Cardiac muscle cell (in vitro differentiated cells and primary cell): ENCODE measurements at regions not wholly inside any gene's neighbourhood (a gene's known extent, or its start where the extent isn't known, plus 50 kb on each side); places are given as distances from the start of the nearest gene placed in this dataset.

Experiments used
- DNase-seq, 2 donors: peaks; one replicate each; pipeline versions ENCODE4 v3.0.0 to v3.0.0-alpha.2; 2010 to 2017; ENCODE audit warnings: low read depth in 1 of 2, low spot score in 1 of 2
- H3K27ac ChIP-seq: fragments of 200-600 bp; sonication (generic); 2 replicates; pipeline ENCODE4 v1.5.1; 2016
- H3K27me3 ChIP-seq: fragments of 200-600 bp; sonication (generic); 2 replicates; pipeline ENCODE4 v1.6.0; 2016; ENCODE audit warnings: control low read depth
- H3K36me3 ChIP-seq: fragments of 200-600 bp; sonication (generic); 2 replicates; pipeline ENCODE4 v1.5.1; 2016; ENCODE audit warnings: control low read depth
- H3K4me1 ChIP-seq: fragments of 200-600 bp; sonication (generic); 2 replicates; pipeline ENCODE4 v1.8.1; 2017; ENCODE audit warnings: low read depth, mild to moderate bottlenecking, mixed run types
- H3K4me3 ChIP-seq: fragments of 200-600 bp; sonication (generic); 2 replicates; pipeline ENCODE4 v1.5.1; 2016; ENCODE audit warnings: mild to moderate bottlenecking
- H3K9me3 ChIP-seq: fragments of 200-600 bp; sonication (generic); 2 replicates; pipeline ENCODE4 v1.5.1; 2017; ENCODE audit warnings: low read depth, mild to moderate bottlenecking, control low read depth
- TF ChIP-seq, protein P1 (sequence below): IDR thresholded peaks from 2 replicates; pipeline ENCODE4 v1.5.1; 2012; ENCODE audit warnings: low read depth, mild to moderate bottlenecking, low read length

GRCh38 chr14:40402957-40403356 is 970.7 kb upstream of the FBXO33 start:
- TF ChIP-seq, protein P1, sequence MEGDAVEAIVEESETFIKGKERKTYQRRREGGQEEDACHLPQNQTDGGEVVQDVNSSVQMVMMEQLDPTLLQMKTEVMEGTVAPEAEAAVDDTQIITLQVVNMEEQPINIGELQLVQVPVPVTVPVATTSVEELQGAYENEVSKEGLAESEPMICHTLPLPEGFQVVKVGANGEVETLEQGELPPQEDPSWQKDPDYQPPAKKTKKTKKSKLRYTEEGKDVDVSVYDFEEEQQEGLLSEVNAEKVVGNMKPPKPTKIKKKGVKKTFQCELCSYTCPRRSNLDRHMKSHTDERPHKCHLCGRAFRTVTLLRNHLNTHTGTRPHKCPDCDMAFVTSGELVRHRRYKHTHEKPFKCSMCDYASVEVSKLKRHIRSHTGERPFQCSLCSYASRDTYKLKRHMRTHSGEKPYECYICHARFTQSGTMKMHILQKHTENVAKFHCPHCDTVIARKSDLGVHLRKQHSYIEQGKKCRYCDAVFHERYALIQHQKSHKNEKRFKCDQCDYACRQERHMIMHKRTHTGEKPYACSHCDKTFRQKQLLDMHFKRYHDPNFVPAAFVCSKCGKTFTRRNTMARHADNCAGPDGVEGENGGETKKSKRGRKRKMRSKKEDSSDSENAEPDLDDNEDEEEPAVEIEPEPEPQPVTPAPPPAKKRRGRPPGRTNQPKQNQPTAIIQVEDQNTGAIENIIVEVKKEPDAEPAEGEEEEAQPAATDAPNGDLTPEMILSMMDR = no peak
- Histone ChIP-seq H3K4me1 (no peaks in the 10 kb centered on the region), H3K27ac (no peak overlapping the region), H3K27me3 (no peaks in the 10 kb centered on the region), H3K9me3 (no peaks in the 10 kb centered on the region), H3K4me3 (no peak overlapping the region), H3K36me3 (no peaks in the 10 kb centered on the region)
- no peak for DNase-seq

- no peaks in the 10 kb centered on the region for H3K4me1 ChIP-seq
- no peak for DNase-seq
- H3K36me3 ChIP-seq = no peaks in the 10 kb centered on the region
- no peak overlapping the region for H3K4me3 ChIP-seq
- TF ChIP-seq, protein P1 = no peak
- no peak overlapping the region for H3K27ac ChIP-seq
- H3K9me3 ChIP-seq = no peaks in the 10 kb centered on the region
- no peaks in the 10 kb centered on the region for H3K27me3 ChIP-seq
Measured at GRCh38 chr14:40398981-40399380, 966.7 kb upstream of the FBXO33 start.

DNA sequence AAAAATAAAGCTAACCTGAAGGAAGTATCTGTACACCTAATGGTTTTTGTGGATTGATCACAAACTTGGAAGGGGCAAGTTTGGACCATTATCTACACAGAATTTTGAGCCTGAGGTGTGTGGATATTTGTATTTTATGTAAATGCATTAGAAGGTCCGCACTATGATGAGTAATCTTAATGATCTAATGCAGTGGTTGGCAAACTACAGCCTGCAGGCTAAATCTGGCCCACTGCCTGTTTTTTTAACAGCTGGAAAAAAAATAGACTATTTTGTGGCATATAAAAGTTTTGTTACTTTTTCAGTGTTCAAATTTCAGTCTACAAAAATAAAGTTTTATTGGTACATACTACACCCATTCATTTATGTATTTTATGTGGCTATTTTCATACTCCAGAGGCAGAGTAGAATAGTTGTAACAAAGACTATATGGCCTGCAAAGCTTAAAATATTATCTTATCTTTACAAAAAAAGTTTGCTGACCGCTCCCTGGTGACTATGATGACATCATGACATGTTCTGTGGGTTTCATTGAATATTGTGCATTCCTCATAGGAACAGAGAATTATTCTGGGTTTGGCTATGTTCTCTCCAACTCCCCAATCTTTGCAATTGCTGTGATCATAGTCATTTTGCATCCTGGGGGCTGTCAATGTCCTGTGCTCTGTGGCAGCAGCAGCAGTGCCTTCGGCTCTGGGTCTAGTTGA is 962.6 kb upstream of the FBXO33 start:
- H3K27ac ChIP-seq = no peak overlapping the region
- TF ChIP-seq, protein P1 = no peak
- H3K27me3 ChIP-seq = no peaks in the 10 kb centered on the region
- H3K4me3 ChIP-seq = no peak overlapping the region
- no peaks in the 10 kb centered on the region for H3K4me1 ChIP-seq
- no peaks in the 10 kb centered on the region for H3K9me3 ChIP-seq
- no peaks in the 10 kb centered on the region for H3K36me3 ChIP-seq
- DNase-seq = peak in 1 of 2 donors; percentile 21

DNA sequence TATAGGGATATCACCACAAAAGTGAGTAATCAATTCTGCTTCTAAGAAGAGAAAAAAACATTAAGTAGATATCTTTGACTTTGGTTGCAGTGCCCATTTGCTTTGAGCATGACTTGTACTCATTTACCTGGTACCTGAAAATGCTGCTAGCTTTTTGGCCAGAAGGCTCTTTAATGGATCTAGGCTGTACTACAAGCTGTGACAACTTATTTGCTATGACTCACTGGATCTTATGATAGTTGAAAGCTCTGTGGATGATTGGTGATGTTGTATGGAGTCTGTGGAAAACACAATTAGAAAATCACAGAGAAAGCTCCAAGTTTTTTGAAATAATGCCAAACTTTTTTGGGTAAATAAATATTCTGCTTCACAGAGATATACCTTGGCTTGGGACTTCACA is 960.9 kb upstream of the FBXO33 start:
- H3K27ac ChIP-seq = no peak overlapping the region
- TF ChIP-seq, protein P1 = no peak
- no peak for DNase-seq
- H3K36me3 ChIP-seq = no peaks in the 10 kb centered on the region
- no peaks in the 10 kb centered on the region for H3K4me1 ChIP-seq
- no peak overlapping the region for H3K4me3 ChIP-seq
- no peaks in the 10 kb centered on the region for H3K9me3 ChIP-seq
- no peaks in the 10 kb centered on the region for H3K27me3 ChIP-seq

GRCh38 chr14:40386433-40386832 is 954.2 kb upstream of the FBXO33 start:
- no peak for DNase-seq
- Histone ChIP-seq H3K27me3 (no peaks in the 10 kb centered on the region), H3K36me3 (no peaks in the 10 kb centered on the region), H3K27ac (no peak overlapping the region), H3K4me1 (no peaks in the 10 kb centered on the region), H3K9me3 (no peaks in the 10 kb centered on the region), H3K4me3 (no peak overlapping the region)
- TF ChIP-seq, protein P1 = no peak

DNA sequence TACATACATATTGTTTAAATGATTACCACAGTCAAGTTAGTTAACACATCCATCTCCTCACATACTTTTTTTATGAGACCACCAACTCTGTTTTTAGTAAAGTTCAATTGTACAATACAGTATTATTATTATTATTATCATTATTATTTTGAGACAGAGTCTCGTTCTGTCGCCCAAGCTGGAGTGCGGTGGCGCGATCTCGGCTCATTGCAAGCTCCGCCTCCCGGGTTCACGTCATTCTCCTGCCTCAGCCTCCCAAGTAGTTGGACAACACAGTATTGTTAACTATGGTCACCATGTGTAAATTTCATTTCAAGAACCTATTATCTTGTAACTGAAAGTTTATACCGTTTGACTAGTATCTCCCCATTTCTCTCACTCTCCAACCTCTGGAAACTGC is 942.0 kb upstream of the FBXO33 start:
- TF ChIP-seq, protein P1 = no peak
- no peak for DNase-seq
- Histone ChIP-seq H3K36me3 (no peaks in the 10 kb centered on the region), H3K4me3 (no peak overlapping the region), H3K9me3 (no peaks in the 10 kb centered on the region), H3K4me1 (no peaks in the 10 kb centered on the region), H3K27me3 (no peaks in the 10 kb centered on the region), H3K27ac (no peak overlapping the region)
